Inferior parietal cortex (tissue), 1 donor: ENCODE measurements at regions not wholly inside any gene's neighbourhood (a gene's known extent, or its start where the extent isn't known, plus 50 kb on each side); places are given as distances from the start of the nearest gene placed in this dataset.
A peak's percentile ranks its signal among the peaks of the same experiment; 100 is the strongest.

Source experiments
- DNase-seq: peaks from one replicate; pipeline ENCODE4 v3.0.0-alpha.2; 2016; ENCODE audit errors: extremely low spot score

DNA sequence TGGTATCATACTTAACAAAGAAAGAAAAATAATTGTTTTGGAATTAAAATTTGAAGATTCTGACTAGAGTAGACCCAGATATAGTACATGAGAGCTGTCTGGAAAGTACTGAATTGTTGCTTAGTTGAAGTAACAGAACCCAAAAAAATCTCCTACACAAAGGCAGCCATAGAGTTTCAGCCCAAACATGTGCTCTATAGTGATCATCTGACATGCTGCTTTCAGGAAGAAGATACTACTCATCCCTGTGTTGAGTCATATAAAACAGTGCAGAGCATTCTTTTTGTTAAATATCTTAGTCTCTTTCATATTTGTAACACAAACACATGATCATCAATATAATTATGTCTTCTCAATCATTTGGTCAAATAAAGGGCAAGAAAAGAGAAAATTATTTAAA is 84.8 kb upstream of the PTPRM start:
- peak; percentile 22 for DNase-seq

DNA sequence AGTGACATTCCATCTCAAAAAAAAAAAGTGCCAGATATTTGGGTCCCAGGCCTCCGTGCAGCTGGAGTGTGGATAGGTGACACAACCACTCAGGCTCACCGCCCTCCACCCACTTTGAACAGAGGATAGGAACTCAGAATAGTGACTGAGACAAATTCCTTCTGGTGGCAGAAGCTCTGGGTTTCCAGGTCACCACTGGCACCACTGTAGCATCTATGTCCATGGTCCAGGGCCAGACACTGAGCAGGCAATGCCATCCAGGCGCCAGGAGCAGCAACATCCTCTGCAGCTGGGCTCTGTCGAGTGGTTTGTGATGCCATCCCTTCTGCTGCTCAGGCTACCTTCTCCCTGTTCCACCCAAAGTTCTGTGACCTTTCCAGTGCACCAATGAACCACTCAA is 81.5 kb upstream of the PTPRM start:
- no peak for DNase-seq

DNA sequence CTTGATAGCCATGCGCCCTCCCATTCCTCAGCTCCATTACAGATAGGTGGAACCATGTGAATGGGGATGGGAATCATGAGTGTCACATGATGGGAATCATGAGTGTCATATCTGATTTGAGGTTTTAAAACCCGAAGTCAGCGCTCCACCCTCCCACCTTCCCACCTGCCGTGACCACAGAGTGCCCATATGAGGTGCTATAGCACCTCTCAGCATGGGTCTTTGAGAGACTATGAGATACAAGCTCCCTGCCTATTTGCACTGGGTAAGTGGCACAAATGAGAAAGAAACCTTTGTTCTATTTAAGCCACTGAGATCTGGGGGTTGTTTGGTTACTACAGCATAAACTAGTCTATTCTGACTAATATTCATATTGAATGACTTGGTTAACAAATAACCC is 78.5 kb upstream of the PTPRM start:
- no peak for DNase-seq

DNA sequence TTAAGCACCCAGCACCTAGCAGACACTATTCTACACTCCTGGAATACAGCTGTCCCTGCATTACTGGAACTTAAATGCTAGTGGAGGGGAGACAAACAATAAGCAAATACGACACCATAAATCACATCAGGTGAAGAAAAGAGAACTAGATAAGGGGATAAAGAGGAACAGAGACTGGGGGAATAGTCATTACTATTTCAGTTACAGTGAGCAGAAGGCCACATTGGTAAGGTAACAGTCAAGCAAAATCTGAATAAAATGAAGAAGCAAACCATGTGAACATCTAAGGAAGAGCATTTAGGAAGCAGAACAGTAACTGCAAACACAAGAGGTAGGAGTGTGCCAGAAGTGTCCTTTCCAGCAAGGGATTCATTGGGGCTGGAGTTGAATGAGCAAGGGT is 77.0 kb upstream of the PTPRM start:
- DNase-seq, result no peak

DNA sequence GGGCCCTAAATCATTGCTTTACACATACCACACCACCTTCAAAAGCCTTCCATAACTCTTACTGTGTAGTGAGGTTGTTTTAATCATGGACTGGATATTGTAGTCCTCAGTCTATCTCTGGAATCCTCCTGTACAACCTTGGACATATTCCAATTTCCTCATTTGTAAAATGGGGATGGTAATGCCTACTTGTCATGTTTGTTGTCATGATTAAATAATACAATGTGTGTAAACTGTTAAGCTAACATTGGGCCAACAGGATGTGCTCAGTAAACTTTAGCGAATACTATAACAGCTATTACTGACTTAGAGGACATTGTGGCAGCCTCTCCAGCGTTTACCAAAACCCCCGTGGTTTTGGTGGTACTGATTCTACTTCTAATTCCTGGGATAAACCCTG is 74.7 kb upstream of the PTPRM start:
- no peak for DNase-seq

DNA sequence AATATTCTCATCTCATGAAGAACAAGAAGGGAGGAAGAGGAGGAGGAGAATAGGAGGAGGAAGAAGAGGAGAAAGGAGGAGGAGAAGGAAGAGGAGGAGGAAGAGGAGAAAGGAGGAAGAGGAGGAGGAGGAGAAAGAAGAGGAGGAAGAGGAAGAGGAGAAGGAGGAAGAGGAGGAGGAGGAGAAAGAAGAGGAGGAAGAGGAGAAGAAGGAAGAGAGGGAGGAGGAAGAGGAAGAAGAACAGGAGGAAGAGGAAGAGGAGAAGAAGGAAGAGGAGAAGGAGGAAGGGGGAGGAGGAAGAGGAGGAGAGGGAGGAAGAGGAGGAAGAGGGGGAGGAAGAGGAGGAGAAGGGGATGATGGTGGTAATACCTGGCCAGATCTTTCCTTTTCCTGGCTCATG is 70.0 kb upstream of the PTPRM start:
- DNase-seq, result no peak

DNA sequence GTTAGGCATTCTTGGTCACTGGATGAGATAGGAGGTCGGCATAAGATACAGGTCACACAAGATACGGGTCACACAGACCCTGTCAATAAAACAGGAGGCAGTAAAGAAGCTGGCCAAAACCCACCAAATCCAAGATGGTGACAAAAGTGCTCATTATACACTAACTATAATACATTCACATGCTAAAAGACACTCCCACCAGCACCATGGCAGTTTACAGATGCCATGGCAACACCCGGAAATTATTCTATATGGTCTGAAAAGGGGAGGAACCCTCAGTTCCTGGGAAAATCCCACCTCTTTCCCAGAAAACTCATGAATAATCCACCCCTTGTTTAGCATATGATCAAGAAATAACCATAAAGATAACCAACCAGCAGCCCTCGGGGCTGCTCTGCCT is 56.0 kb upstream of the PTPRM start:
- no peak for DNase-seq

DNA sequence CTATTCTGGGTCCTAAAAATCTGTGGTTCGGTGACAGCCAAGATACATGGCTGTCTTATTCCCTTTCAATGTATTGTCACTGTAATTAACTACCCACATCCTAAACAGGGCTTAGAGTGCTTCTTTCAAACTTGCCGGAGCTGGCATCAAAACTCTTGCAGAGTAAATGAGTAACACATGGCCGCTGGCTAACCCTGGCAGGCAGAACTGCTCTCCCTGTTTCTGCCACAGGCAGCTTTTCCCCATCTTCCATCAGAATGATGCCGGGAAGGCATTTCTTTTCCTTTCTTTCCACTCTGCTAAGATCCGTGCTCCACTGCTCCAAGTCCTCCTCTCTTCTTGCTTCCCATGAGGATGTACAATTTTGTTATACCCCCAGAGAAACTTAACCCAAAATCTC is 54.8 kb upstream of the PTPRM start:
- no peak for DNase-seq

DNA sequence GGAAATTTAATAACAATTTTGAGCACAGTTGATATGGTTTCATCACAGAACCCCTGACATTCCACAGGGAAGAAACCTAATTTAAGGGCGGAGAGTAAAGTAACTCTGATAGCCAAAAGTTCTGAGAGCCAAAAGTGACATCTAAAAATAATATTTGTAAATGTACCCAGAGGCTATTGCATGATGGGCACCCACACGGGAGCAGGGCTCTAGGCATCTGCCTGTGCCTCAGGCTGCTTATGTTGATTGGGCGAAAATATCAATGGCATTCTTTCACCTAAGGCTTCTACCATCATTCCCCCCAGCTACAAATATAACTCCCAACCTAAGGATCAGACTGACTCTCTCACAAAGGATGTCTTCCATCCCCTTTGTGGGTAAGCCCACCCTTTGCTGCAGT is 54.1 kb upstream of the PTPRM start:
- DNase-seq, result no peak

DNA sequence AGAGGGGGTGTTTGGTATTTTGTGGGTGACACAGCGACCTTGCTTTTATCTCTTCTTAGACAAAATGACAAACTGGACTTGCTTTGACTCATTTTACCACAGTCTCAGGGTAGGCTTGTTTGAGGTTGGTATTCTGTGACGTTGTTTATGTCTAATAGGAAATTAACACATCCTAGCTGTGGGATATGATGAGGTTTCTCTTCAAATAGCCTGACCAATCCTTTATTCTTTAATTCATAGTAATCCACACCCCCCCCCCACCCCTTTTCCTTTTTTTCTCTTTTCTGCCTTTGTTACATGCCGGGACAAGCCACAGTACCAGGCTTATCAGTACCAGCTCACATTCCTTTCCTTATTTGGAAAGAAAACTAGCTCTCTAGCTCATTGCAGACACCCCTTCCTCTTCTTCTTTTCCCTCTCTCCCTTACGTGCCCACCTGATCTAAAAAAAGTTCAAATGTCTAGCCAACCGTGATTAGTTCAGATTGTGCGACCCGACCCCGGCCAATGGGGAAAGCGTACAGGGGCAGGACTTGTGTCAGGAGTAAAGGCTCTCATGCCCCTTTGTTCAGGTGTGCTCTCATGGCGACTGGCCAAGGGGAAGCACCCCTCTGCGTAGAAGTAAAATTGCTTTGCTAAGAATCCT is 52.2 kb upstream of the PTPRM start:
- no peak for DNase-seq

DNA sequence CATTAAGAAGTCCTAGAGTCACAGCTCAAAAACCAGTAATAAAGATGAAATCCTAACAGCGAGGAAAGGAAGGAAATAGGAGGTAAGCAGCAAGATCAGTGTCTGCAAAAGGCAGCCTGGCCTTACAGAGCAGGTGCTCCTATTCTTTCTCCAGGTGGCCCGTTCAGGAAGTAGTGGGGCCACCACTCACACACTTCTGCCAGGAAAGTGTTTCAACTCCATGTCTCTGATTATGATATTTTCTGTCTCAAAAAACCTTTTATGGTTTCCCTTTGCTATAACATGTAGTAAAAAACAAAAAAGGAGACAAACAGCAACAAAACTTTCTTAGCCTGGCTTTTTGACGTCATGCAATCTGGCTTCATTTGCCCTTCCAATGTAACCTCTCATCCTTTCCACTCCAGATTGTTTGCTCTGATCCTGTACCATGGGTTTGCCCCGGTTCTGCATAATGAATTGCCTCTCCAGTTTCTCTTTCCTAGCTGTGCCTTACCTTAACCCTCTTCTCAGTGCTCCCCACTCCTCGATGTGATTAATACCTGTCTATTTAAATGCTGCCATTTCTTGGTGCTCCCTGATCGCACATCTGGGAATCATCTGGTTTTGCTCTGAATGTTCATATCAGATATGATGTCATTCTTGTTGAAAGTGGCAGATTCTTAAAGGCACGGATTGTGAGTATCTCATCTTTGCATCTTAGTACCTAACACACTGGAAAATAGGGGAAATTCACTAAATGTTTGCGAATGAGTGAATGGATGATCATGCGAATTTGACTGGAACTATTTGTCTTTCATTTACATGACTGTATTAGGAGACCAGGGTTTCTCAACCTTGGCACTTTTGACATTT is 50.6 kb upstream of the PTPRM start:
- DNase-seq, result no peak
